Osteoblast (primary cell): ENCODE measurements at regions not wholly inside any gene's neighbourhood (a gene's known extent, or its start where the extent isn't known, plus 50 kb on each side); places are given as distances from the start of the nearest gene placed in this dataset.
A peak's percentile ranks its signal among the peaks of the same experiment; 100 is the strongest.

Experiments
- DNase-seq: peaks from one replicate; pipeline ENCODE4 v3.0.0; 2011; ENCODE audit warnings: low spot score, mixed read lengths; ENCODE audit not compliant: insufficient read length; ENCODE audit errors: missing footprints
- H2AFZ ChIP-seq: 2 replicates; pipeline ENCODE4 v1.6.0; 2011; ENCODE audit warnings: mild to moderate bottlenecking, low read length
- H3K27ac ChIP-seq: 2 replicates; pipeline ENCODE4 v1.5.1; 2011; ENCODE audit warnings: mild to moderate bottlenecking, low read depth, low read length, moderate library complexity
- H3K27me3 ChIP-seq: 2 replicates; pipeline ENCODE4 v1.6.0; 2012; ENCODE audit warnings: mild to moderate bottlenecking, control low read depth, inconsistent platforms, low read length, moderate library complexity; ENCODE audit not compliant: insufficient read depth
- H3K36me3 ChIP-seq: 2 replicates; pipeline ENCODE4 v1.5.1; 2011; ENCODE audit warnings: mild to moderate bottlenecking, low read length, control low read depth, moderate library complexity; ENCODE audit not compliant: insufficient read depth
- H3K4me1 ChIP-seq: 2 replicates; pipeline ENCODE4 v1.5.1; 2011; ENCODE audit warnings: mild to moderate bottlenecking, low read length, control low read depth, moderate library complexity; ENCODE audit not compliant: insufficient read depth
- H3K4me2 ChIP-seq: 2 replicates; pipeline ENCODE4 v1.6.0; 2011; ENCODE audit warnings: mild to moderate bottlenecking, low read length; ENCODE audit not compliant: insufficient read depth
- H3K4me3 ChIP-seq: fragments of 200-600 bp; sonication (generic); 3 replicates; pipeline ENCODE4 v1.5.1; 2012; ENCODE audit warnings: mild to moderate bottlenecking, low read length, inconsistent platforms; ENCODE audit not compliant: insufficient read depth
- H3K79me2 ChIP-seq: 2 replicates; pipeline ENCODE4 v1.6.0; 2012; ENCODE audit warnings: mild to moderate bottlenecking, low read length, control low read depth, inconsistent platforms; ENCODE audit not compliant: insufficient read depth
- H3K9me3 ChIP-seq: 2 replicates; pipeline ENCODE4 v1.5.1; 2011; ENCODE audit warnings: low read depth, low read length, control low read depth
- H4K20me1 ChIP-seq: 2 replicates; pipeline ENCODE4 v1.6.0; 2012; ENCODE audit warnings: mild to moderate bottlenecking, low read length, control low read depth; ENCODE audit not compliant: insufficient read depth
- TF ChIP-seq, protein P1 (sequence below): IDR thresholded peaks from 2 replicates; pipeline ENCODE4 v1.5.1; 2011; ENCODE audit warnings: mild to moderate bottlenecking, low read depth, low read length, moderate library complexity; ENCODE audit errors: extremely low read depth

DNA sequence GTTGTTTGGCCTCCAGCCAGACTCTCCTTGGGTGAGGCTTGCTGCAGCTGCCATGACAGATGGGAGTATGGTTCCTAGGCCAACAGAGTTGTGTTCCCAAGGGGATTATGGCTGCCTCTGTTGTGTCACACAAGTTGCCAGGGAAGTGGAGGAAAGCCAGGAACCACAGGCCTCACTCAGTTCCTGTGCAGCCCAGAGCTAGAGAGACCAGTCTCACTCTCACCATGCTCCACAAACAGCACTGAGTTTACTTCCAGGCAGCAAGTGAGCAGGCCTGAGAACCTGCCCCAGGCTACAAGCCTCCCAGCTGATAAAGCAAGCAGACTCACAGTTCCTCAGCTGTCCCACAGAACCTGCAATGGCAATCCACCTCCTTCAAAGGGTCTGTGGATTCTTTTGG lies 273.6 kb upstream of the TAS2R1 start:
- DNase-seq: no peak
- no peaks in the 10 kb centered on the region for H3K4me1 ChIP-seq

GRCh38 chr5:9898319-9898718 lies 268.2 kb upstream of the TAS2R1 start:
- H3K36me3 ChIP-seq: no peaks in the 10 kb centered on the region
- no peaks in the 10 kb centered on the region for H3K79me2 ChIP-seq
- TF ChIP-seq, protein P1, sequence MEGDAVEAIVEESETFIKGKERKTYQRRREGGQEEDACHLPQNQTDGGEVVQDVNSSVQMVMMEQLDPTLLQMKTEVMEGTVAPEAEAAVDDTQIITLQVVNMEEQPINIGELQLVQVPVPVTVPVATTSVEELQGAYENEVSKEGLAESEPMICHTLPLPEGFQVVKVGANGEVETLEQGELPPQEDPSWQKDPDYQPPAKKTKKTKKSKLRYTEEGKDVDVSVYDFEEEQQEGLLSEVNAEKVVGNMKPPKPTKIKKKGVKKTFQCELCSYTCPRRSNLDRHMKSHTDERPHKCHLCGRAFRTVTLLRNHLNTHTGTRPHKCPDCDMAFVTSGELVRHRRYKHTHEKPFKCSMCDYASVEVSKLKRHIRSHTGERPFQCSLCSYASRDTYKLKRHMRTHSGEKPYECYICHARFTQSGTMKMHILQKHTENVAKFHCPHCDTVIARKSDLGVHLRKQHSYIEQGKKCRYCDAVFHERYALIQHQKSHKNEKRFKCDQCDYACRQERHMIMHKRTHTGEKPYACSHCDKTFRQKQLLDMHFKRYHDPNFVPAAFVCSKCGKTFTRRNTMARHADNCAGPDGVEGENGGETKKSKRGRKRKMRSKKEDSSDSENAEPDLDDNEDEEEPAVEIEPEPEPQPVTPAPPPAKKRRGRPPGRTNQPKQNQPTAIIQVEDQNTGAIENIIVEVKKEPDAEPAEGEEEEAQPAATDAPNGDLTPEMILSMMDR: peak; percentile 64
- no peaks in the 10 kb centered on the region for H4K20me1 ChIP-seq
- H3K27ac ChIP-seq: no peak overlapping the region
- H3K4me3 ChIP-seq: no peak overlapping the region
- no peak for DNase-seq
- no peaks in the 10 kb centered on the region for H3K27me3 ChIP-seq
- H3K4me2 ChIP-seq: no peak overlapping the region
- H3K4me1 ChIP-seq: no peaks in the 10 kb centered on the region
- no peaks in the 10 kb centered on the region for H3K9me3 ChIP-seq
- peak overlapping the region; percentile 67 for H2AFZ ChIP-seq

More for the DNA sequence above, 273.6 kb upstream of the TAS2R1 start:
- H3K9me3 ChIP-seq: no peaks in the 10 kb centered on the region
- H4K20me1 ChIP-seq: no peaks in the 10 kb centered on the region
- H3K36me3 ChIP-seq: no peaks in the 10 kb centered on the region
- H3K27ac ChIP-seq: no peak overlapping the region
- no peaks in the 10 kb centered on the region for H3K27me3 ChIP-seq
- H2AFZ ChIP-seq: no peak overlapping the region
- no peak overlapping the region for H3K4me3 ChIP-seq
- H3K4me2 ChIP-seq: no peak overlapping the region
- TF ChIP-seq, protein P1: no peak
- no peaks in the 10 kb centered on the region for H3K79me2 ChIP-seq

- Histone ChIP-seq H3K4me2 (no peak overlapping the region), H3K4me3 (no peak overlapping the region), H4K20me1 (no peaks in the 10 kb centered on the region), H3K36me3 (no peaks in the 10 kb centered on the region), H2AFZ (no peak overlapping the region), H3K27me3 (no peaks in the 10 kb centered on the region), H3K4me1 (no peaks in the 10 kb centered on the region), H3K9me3 (no peaks in the 10 kb centered on the region), H3K79me2 (no peaks in the 10 kb centered on the region), H3K27ac (no peak overlapping the region)
- TF ChIP-seq, protein P1: no peak
- no peak for DNase-seq
Measured at GRCh38 chr5:9895302-9895645, 265.1 kb upstream of the TAS2R1 start.

DNA sequence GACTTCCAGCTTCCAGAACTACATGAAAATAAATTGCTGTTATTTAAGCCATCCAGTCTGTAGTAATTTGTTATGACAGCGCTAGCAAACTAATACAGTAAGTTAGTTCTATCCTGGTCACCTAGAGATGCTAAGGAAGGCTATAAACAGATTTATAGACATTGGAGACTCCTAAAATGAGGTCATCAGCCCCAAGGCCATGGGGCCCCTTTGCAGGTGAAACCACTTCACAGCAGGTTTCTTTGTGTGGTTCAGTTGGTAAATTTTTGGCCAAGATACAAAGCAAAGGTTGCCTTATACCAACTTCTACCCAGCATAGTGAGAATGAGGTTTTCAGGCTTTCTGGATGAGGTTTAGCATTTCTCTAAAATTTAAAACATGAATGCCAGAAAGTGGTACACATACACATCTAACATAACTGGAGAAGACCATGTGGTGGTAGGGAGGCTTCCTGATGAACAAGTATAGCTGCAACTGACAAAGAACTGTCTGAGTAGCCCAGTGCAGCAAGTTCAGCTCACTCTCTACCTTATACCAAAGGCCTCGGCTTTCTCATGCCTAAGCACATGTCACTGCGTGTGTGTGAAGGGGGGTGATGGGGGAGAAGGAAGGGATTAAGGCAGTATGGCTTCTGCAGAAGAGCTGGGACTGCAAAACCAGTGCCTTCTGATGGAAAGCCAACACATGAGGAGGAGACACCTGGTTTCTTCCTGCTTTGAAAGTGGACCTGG lies 264.6 kb upstream of the TAS2R1 start:
- no peak overlapping the region for H3K4me2 ChIP-seq

More for the DNA sequence above, 264.6 kb upstream of the TAS2R1 start:
- Histone ChIP-seq H2AFZ (no peak overlapping the region), H3K36me3 (no peaks in the 10 kb centered on the region), H3K4me1 (no peaks in the 10 kb centered on the region), H3K27me3 (no peaks in the 10 kb centered on the region), H3K4me3 (no peak overlapping the region), H3K79me2 (no peaks in the 10 kb centered on the region), H4K20me1 (no peaks in the 10 kb centered on the region), H3K27ac (no peak overlapping the region), H3K9me3 (no peaks in the 10 kb centered on the region)
- TF ChIP-seq, protein P1: no peak
- DNase-seq: no peak
